GM21526 (cell line): ENCODE measurements at regions not wholly inside any gene's neighbourhood (a gene's known extent, or its start where the extent isn't known, plus 50 kb on each side); places are given as distances from the start of the nearest gene placed in this dataset.

Experiments used
- ATAC-seq: cut with Tn5 transposase; IDR thresholded peaks from one replicate; pipeline ENCODE4 v1.9.1; 2021; ENCODE audit warnings: moderate library complexity; ENCODE audit not compliant: unreplicated experiment, low FRiP score

GRCh38 chr9:13615660-13616490 is 336.4 kb upstream of the MPDZ start:
- no peak for ATAC-seq

- ATAC-seq, result no peak
Observed at GRCh38 chr9:13614060-13614459, 334.6 kb upstream of the MPDZ start.

GRCh38 chr9:13613296-13613695 is 333.8 kb upstream of the MPDZ start:
- ATAC-seq, result no peak

- ATAC-seq, result no peak
Observed at GRCh38 chr9:13608451-13608850, 329.0 kb upstream of the MPDZ start.

- ATAC-seq, result no peak
Observed at GRCh38 chr9:13607481-13608441, 328.3 kb upstream of the MPDZ start.

- ATAC-seq, result no peak
Observed at GRCh38 chr9:13606586-13606985, 327.1 kb upstream of the MPDZ start.

GRCh38 chr9:13603921-13604320 is 324.4 kb upstream of the MPDZ start:
- no peak for ATAC-seq

- no peak for ATAC-seq
Observed at GRCh38 chr9:13598738-13599137, 319.2 kb upstream of the MPDZ start.

- no peak for ATAC-seq
Observed at GRCh38 chr9:13597427-13597826, 317.9 kb upstream of the MPDZ start.

GRCh38 chr9:13597004-13597403 is 317.5 kb upstream of the MPDZ start:
- no peak for ATAC-seq

GRCh38 chr9:13596383-13596970 is 317.0 kb upstream of the MPDZ start:
- ATAC-seq, result no peak

- ATAC-seq, result no peak
Observed at GRCh38 chr9:13590996-13591395, 311.5 kb upstream of the MPDZ start.

- no peak for ATAC-seq
Observed at GRCh38 chr9:13589034-13589737, 309.7 kb upstream of the MPDZ start.

- no peak for ATAC-seq
Observed at GRCh38 chr9:13588151-13589033, 308.9 kb upstream of the MPDZ start.

- ATAC-seq, result no peak
Observed at GRCh38 chr9:13587571-13587970, 308.1 kb upstream of the MPDZ start.

- no peak for ATAC-seq
Observed at GRCh38 chr9:13586587-13587374, 307.3 kb upstream of the MPDZ start.

GRCh38 chr9:13580760-13581159 is 301.3 kb upstream of the MPDZ start:
- ATAC-seq, result no peak

GRCh38 chr9:13580131-13580530 is 300.6 kb upstream of the MPDZ start:
- no peak for ATAC-seq

- ATAC-seq, result no peak
Observed at GRCh38 chr9:13576101-13576500, 296.6 kb upstream of the MPDZ start.
